22Rv1 (cell line): ENCODE measurements at regions not wholly inside any gene's neighbourhood (a gene's known extent, or its start where the extent isn't known, plus 50 kb on each side); places are given as distances from the start of the nearest gene placed in this dataset.
A peak's percentile ranks its signal among the peaks of the same experiment; 100 is the strongest.

ENCODE experiments used
- H3K27ac ChIP-seq: fragments of 450-650 bp; 2 replicates; pipeline ENCODE4 v1.5.1; 2017
- CTCF ChIP-seq: fragments of 450-650 bp; IDR thresholded peaks from 2 replicates; pipeline ENCODE4 v1.5.1; 2017; ENCODE audit warnings: mild to moderate bottlenecking
- ZFX ChIP-seq: fragments of 450-650 bp; IDR thresholded peaks from 2 replicates; pipeline ENCODE4 v1.6.1; 2017; ENCODE audit warnings: antibody characterized with exemption, borderline replicate concordance

GRCh38 chr3:159620281-159620680 lies 368.4 kb upstream of the IL12A start:
- no peak for TF ChIP-seq CTCF
- TF ChIP-seq ZFX: no peak
- H3K27ac ChIP-seq: no peak overlapping the region

- H3K27ac ChIP-seq: no peak overlapping the region
- TF ChIP-seq ZFX (no peak), CTCF (no peak)
These were observed 367.8 kb upstream of the IL12A start for GRCh38 chr3:159620873-159621272.

- H3K27ac ChIP-seq: no peak overlapping the region
- no peak for TF ChIP-seq ZFX
- TF ChIP-seq CTCF: no peak
These were observed 364.0 kb upstream of the IL12A start for GRCh38 chr3:159624616-159625015.

- H3K27ac ChIP-seq: no peak overlapping the region
- TF ChIP-seq CTCF (no peak), ZFX (no peak)
These were observed 363.0 kb upstream of the IL12A start for GRCh38 chr3:159625594-159625993.

GRCh38 chr3:159626598-159626997 lies 362.0 kb upstream of the IL12A start:
- TF ChIP-seq ZFX (no peak), CTCF (no peak)
- H3K27ac ChIP-seq: peak overlapping the region; percentile 75

GRCh38 chr3:159627229-159627628 lies 361.4 kb upstream of the IL12A start:
- TF ChIP-seq ZFX (no peak), CTCF (no peak)
- H3K27ac ChIP-seq: peak overlapping the region; percentile 75

- H3K27ac ChIP-seq: peak overlapping the region; percentile 75
- no peak for TF ChIP-seq CTCF
These were observed 361.0 kb upstream of the IL12A start for GRCh38 chr3:159627634-159628033.
